ENCODE measurements at regions not wholly inside any gene's neighbourhood (a gene's known extent, or its start where the extent isn't known, plus 50 kb on each side); places are given as distances from the start of the nearest gene placed in this dataset.
"Not testable (repeated sequence)": the region's sequence is repeated elsewhere in the genome, so short reads cannot be mapped to it uniquely, and the experiment has no call there.

GRCh38 chr10:131533846-131534526 lies 222.5 kb upstream of the TCERG1L start:
- FAIRE-seq, result no peak

GRCh38 chr10:131534836-131535235 lies 223.3 kb upstream of the TCERG1L start:
- FAIRE-seq, result no peak

- no peak for FAIRE-seq
Observed at GRCh38 chr10:131536676-131537075, 225.2 kb upstream of the TCERG1L start.

- FAIRE-seq, result no peak
Observed at GRCh38 chr10:131537281-131537680, 225.8 kb upstream of the TCERG1L start.

GRCh38 chr10:131544495-131544894 lies 233.0 kb upstream of the TCERG1L start:
- FAIRE-seq, result no peak

GRCh38 chr10:131546086-131546810 lies 234.7 kb upstream of the TCERG1L start:
- FAIRE-seq, result no peak

GRCh38 chr10:131547129-131547799 lies 235.7 kb upstream of the TCERG1L start:
- FAIRE-seq, result no peak

GRCh38 chr10:131548176-131548575 lies 236.7 kb upstream of the TCERG1L start:
- no peak for FAIRE-seq

GRCh38 chr10:131549116-131549515 lies 237.6 kb upstream of the TCERG1L start:
- FAIRE-seq, result no peak

- FAIRE-seq, result no peak
Observed at GRCh38 chr10:131553121-131553520, 241.6 kb upstream of the TCERG1L start.

- FAIRE-seq, result no peak
Observed at GRCh38 chr10:131553581-131553980, 242.1 kb upstream of the TCERG1L start.

GRCh38 chr10:131554821-131555220 lies 243.3 kb upstream of the TCERG1L start:
- no peak for FAIRE-seq

GRCh38 chr10:131555406-131555805 lies 243.9 kb upstream of the TCERG1L start:
- no peak for FAIRE-seq

GRCh38 chr10:131556061-131556896 lies 244.8 kb upstream of the TCERG1L start:
- FAIRE-seq, result no peak

- no peak for FAIRE-seq
Observed at GRCh38 chr10:131556897-131557495, 245.5 kb upstream of the TCERG1L start.

GRCh38 chr10:131557956-131558355 lies 246.4 kb upstream of the TCERG1L start:
- FAIRE-seq, result not testable (repeated sequence)

GRCh38 chr10:131559450-131559911 lies 248.0 kb upstream of the TCERG1L start:
- FAIRE-seq, result no peak

- FAIRE-seq, result no peak
Observed at GRCh38 chr10:131560166-131560565, 248.6 kb upstream of the TCERG1L start.

GRCh38 chr10:131560706-131561355 lies 249.3 kb upstream of the TCERG1L start:
- no peak for FAIRE-seq

- no peak for FAIRE-seq
Observed at GRCh38 chr10:131561897-131562296, 250.4 kb upstream of the TCERG1L start.

- no peak for FAIRE-seq
Observed at GRCh38 chr10:131563411-131563810, 251.9 kb upstream of the TCERG1L start.
